ENCODE measurements at regions not wholly inside any gene's neighbourhood (a gene's known extent, or its start where the extent isn't known, plus 50 kb on each side); places are given as distances from the start of the nearest gene placed in this dataset.
"Not testable (repeated sequence)": the region's sequence is repeated elsewhere in the genome, so short reads cannot be mapped to it uniquely, and the experiment has no call there.

DNA sequence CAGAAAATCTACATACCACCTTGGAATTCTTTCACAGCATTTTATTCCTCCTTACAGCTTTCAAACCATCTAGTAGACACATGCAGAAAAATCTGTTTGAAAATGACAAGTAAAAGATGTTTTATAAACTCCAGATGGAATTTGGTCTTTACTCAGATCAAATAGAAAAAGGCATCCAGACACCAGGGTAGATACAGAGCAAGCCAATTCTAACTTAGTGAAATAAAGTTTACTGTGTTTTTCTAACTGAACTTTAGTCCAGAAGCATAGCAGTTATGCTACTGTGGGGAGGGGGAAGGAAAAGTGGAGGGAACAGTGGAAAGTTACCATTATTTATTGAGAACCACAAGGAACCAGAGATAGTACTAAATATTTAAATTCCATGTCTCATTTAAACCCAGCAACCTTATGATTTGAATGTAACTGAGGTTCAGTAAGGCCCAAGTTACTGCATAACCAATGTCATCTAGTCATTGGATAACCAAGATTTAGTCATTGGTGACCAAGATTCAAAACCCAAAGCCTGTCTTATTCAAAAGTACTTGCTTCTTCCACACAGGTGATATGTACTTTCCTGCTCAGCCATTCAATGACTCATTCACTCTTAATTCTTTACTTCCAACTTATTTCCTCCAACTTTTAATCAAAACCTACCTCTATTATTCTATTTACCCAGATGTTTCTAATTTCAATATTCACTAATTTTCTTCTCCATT, 57.7 kb downstream of the RAD51AP2 start:
- FAIRE-seq (no peak), DNase-seq (ENCODE audit: low read depth) (peak; percentile 54)
- Histone ChIP-seq H3K4me3 (ENCODE audit: low read depth, low read length) (no peak overlapping the region), H3K36me3 (ENCODE audit: control insufficient read depth, insufficient read depth, low read length) (no peaks in the 10 kb centered on the region), H3K27me3 (ENCODE audit: control insufficient read depth, insufficient read depth, low read length) (no peaks in the 10 kb centered on the region)
- no peak for TF ChIP-seq CTCF (IDR thresholded peaks at IDR 0.05; ENCODE audit: insufficient read depth, low read length, severe bottlenecking)

GRCh38 chr2:17455343-17455742, 62.9 kb downstream of the RAD51AP2 start:
- Histone ChIP-seq H3K4me3 (ENCODE audit: low read depth, low read length) (no peak overlapping the region), H3K27me3 (ENCODE audit: control insufficient read depth, insufficient read depth, low read length) (no peaks in the 10 kb centered on the region), H3K36me3 (ENCODE audit: control insufficient read depth, insufficient read depth, low read length) (no peaks in the 10 kb centered on the region)
- DNase-seq (ENCODE audit: low read depth) (no peak), FAIRE-seq (no peak)
- no peak for TF ChIP-seq CTCF (IDR thresholded peaks at IDR 0.05; ENCODE audit: insufficient read depth, low read length, severe bottlenecking)

DNA sequence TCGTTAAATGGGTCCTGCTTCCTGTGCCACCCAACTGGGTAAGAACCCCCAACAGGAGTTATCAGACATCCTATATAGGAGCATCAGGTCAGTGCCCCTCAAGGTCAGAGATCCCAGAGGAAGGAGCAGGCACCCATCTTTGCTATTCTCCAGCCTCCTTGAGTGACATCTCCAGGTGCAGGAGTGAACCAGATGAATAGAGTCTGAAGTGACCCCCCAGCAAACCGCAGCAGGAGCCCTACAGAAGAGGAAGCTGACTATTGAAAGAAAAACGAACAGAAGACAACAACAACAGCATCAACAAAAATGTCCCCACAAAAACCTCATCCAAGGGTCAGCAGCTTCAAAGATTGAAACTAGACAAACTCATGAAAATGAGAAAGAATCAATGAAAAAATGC, 72.0 kb downstream of the RAD51AP2 start:
- not testable (repeated sequence) for DNase-seq (ENCODE audit: low read depth); H3K27me3 ChIP-seq (ENCODE audit: control insufficient read depth, insufficient read depth, low read length); H3K36me3 ChIP-seq (ENCODE audit: control insufficient read depth, insufficient read depth, low read length); FAIRE-seq; H3K4me3 ChIP-seq (ENCODE audit: low read depth, low read length)

GRCh38 chr2:17445744-17446143, 72.5 kb downstream of the RAD51AP2 start:
- Histone ChIP-seq H3K4me3 (ENCODE audit: low read depth, low read length) (no peak overlapping the region), H3K36me3 (ENCODE audit: control insufficient read depth, insufficient read depth, low read length) (no peaks in the 10 kb centered on the region), H3K27me3 (ENCODE audit: control insufficient read depth, insufficient read depth, low read length) (no peaks in the 10 kb centered on the region)
- DNase-seq (ENCODE audit: low read depth) (no peak), FAIRE-seq (no peak)
- TF ChIP-seq CTCF (IDR thresholded peaks at IDR 0.05; ENCODE audit: insufficient read depth, low read length, severe bottlenecking) = no peak

DNA sequence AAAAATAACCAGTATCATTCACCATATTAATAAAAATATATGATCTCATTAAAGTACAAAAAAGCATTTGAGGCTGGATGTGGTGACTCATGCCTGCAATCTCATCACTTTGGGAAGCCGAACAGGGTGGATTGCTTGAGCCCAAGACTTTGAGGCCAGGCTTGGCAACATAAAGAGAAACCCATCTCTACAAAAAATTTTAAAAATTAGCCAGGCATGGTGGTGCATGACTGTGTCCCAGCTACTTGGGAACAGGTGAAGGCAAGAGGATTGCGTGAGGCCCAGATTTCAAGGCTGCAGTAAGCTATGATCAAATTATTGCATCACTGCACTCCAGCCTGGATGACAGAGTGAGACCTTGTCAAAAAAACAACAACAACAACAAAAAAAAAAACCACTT, 75.9 kb downstream of the RAD51AP2 start:
- DNase-seq (ENCODE audit: low read depth) = peak; percentile 75
- H3K4me3 ChIP-seq (ENCODE audit: low read depth, low read length) = no peak overlapping the region
- FAIRE-seq = no peak

DNA sequence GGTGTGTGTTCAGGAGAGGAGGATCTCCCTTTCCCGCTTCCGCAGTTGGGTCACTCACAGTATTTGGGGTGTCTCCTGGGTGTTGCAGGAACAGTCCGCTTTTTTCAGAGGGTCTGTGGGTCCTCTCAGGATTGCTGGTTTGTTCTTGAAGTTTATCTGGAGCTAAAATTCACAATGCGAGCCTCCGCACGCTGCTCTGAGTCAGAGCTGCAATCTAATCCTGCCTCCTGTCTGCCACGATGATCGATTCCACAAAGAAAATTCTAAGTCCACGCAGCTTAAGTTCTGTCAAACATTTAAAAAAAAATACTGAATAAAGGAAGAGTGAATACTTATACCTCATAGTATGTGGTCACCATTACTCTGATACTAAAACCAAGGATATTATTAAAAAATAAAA, 76.5 kb downstream of the RAD51AP2 start:
- H3K4me3 ChIP-seq (ENCODE audit: low read depth, low read length) = no peak overlapping the region
- H3K36me3 ChIP-seq (ENCODE audit: control insufficient read depth, insufficient read depth, low read length) = no peaks in the 10 kb centered on the region
- no peak for FAIRE-seq
- TF ChIP-seq CTCF (IDR thresholded peaks at IDR 0.05; ENCODE audit: insufficient read depth, low read length, severe bottlenecking) = no peak
- H3K27me3 ChIP-seq (ENCODE audit: control insufficient read depth, insufficient read depth, low read length) = no peaks in the 10 kb centered on the region
- DNase-seq (ENCODE audit: low read depth) = peak; percentile 67

More for the DNA sequence above, 75.9 kb downstream of the RAD51AP2 start:
- TF ChIP-seq CTCF (IDR thresholded peaks at IDR 0.05; ENCODE audit: insufficient read depth, low read length, severe bottlenecking) = no peak
- no peaks in the 10 kb centered on the region for H3K36me3 ChIP-seq (ENCODE audit: control insufficient read depth, insufficient read depth, low read length)
- no peaks in the 10 kb centered on the region for H3K27me3 ChIP-seq (ENCODE audit: control insufficient read depth, insufficient read depth, low read length)

All from bronchial epithelial cell (primary cell).